ENCODE measurements at regions not wholly inside any gene's neighbourhood (a gene's known extent, or its start where the extent isn't known, plus 50 kb on each side); places are given as distances from the start of the nearest gene placed in this dataset.

- Histone ChIP-seq H3K27ac (no peak overlapping the region), H3K36me3 (replicated peaks in 1 of 2) (no peaks in the 10 kb centered on the region), H3K4me3 (no peak overlapping the region), H3K27me3 (no peaks in the 10 kb centered on the region), H3K4me1 (replicated peaks in 1 of 2) (no peaks in the 10 kb centered on the region), H3K9me3 (replicated peaks in 1 of 3) (no peaks in the 10 kb centered on the region)
- TF ChIP-seq, protein P1, sequence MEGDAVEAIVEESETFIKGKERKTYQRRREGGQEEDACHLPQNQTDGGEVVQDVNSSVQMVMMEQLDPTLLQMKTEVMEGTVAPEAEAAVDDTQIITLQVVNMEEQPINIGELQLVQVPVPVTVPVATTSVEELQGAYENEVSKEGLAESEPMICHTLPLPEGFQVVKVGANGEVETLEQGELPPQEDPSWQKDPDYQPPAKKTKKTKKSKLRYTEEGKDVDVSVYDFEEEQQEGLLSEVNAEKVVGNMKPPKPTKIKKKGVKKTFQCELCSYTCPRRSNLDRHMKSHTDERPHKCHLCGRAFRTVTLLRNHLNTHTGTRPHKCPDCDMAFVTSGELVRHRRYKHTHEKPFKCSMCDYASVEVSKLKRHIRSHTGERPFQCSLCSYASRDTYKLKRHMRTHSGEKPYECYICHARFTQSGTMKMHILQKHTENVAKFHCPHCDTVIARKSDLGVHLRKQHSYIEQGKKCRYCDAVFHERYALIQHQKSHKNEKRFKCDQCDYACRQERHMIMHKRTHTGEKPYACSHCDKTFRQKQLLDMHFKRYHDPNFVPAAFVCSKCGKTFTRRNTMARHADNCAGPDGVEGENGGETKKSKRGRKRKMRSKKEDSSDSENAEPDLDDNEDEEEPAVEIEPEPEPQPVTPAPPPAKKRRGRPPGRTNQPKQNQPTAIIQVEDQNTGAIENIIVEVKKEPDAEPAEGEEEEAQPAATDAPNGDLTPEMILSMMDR (IDR thresholded peaks at IDR 0.05) = no peak
- 34 to 39% (median 38%) methylated on average over 2 of the region's 2 CpGs for WGBS, 4 donors
- intact Hi-C loops (cut with DNase I) = no loop called here
- DNase-seq = no peak
These were observed 176.7 kb upstream of the ATF7IP start for GRCh38 chr12:14188744-14189143.

GRCh38 chr12:14190694-14191093, 174.8 kb upstream of the ATF7IP start:
- intact Hi-C loops (cut with DNase I) = no loop called here
- whole genome bisulfite sequencing, 4 donors = 78 to 92% (median 90%) methylated on average over 1 of the region's 1 CpG
- H3K27ac ChIP-seq = no peak overlapping the region
- DNase-seq = no peak
- no peaks in the 10 kb centered on the region for H3K36me3 ChIP-seq (replicated peaks in 1 of 2)
- H3K9me3 ChIP-seq (replicated peaks in 1 of 3) = no peaks in the 10 kb centered on the region
- TF ChIP-seq, protein P1 (IDR thresholded peaks at IDR 0.05) = no peak
- no peak for TF ChIP-seq POLR2A (IDR thresholded peaks at IDR 0.05)
- H3K4me1 ChIP-seq (replicated peaks in 1 of 2) = no peaks in the 10 kb centered on the region
- no peaks in the 10 kb centered on the region for H3K27me3 ChIP-seq
- H3K4me3 ChIP-seq = no peak overlapping the region

DNA sequence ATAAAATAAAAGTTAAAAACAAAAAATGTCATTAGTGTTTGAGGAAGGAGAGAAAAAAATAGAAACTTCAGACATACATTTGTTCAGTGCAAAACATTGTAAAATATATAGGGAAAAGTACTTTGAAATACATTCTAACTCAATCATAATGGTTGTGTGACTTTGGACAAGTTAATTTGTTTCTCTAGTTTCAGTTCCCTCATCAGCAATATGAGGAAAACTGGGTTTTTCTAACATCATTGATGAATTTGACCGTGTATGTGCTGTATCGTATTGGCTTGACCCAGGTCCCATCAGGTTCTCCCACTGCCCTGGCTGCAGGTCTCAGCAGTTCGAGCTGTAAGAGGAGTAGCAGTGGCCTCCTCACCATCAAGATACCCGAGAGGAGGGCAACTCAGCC, 173.9 kb upstream of the ATF7IP start:
- intact Hi-C loops (cut with DNase I) = no loop called here
- Histone ChIP-seq H3K9me3 (replicated peaks in 1 of 3) (no peaks in the 10 kb centered on the region), H3K4me3 (no peak overlapping the region), H3K36me3 (replicated peaks in 1 of 2) (no peaks in the 10 kb centered on the region), H3K27ac (no peak overlapping the region), H3K4me1 (replicated peaks in 1 of 2) (no peaks in the 10 kb centered on the region), H3K27me3 (no peaks in the 10 kb centered on the region)
- no peak for DNase-seq
- 67 to 86% (median 81%) methylated on average over 4 of the region's 4 CpGs for WGBS, 4 donors
- TF ChIP-seq, protein P1 (IDR thresholded peaks at IDR 0.05) = no peak
- TF ChIP-seq POLR2A (IDR thresholded peaks at IDR 0.05) = no peak

DNA sequence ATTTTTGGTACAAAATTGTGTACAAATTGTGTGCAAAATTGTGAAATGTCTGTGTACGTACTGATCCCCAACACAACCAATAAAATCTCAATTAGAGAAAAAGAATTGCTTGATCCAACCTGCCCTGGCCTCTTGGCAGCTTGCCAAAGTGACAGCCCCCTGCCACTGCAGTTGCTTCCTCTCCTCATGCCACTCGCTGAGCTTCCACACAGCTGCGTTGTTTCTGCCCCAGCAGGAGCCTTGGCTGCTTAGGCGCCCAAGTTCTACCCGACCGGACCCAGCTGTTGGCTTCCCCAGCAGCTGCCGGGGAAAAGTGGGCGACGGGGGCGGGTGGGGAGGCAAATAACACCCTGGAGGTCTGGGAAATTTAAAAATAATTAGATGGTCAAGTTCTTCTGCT, 171.8 kb upstream of the ATF7IP start:
- no peak overlapping the region for H3K4me3 ChIP-seq
- H3K27me3 ChIP-seq = no peaks in the 10 kb centered on the region
- no peaks in the 10 kb centered on the region for H3K9me3 ChIP-seq (replicated peaks in 1 of 3)
- no peaks in the 10 kb centered on the region for H3K36me3 ChIP-seq (replicated peaks in 1 of 2)
- no peak for DNase-seq
- intact Hi-C loops (cut with DNase I) = no loop called here
- WGBS, 4 donors = 59 to 68% (median 62%) methylated on average over 10 of the region's 10 CpGs
- H3K4me1 ChIP-seq (replicated peaks in 1 of 2) = no peaks in the 10 kb centered on the region
- TF ChIP-seq, protein P1 (IDR thresholded peaks at IDR 0.05) = no peak
- no peak for TF ChIP-seq POLR2A (IDR thresholded peaks at IDR 0.05)
- H3K27ac ChIP-seq = no peak overlapping the region

All from adrenal gland (tissue), 9 donors.